ENCODE measurements at regions not wholly inside any gene's neighbourhood (a gene's known extent, or its start where the extent isn't known, plus 50 kb on each side); places are given as distances from the start of the nearest gene placed in this dataset.

DNA sequence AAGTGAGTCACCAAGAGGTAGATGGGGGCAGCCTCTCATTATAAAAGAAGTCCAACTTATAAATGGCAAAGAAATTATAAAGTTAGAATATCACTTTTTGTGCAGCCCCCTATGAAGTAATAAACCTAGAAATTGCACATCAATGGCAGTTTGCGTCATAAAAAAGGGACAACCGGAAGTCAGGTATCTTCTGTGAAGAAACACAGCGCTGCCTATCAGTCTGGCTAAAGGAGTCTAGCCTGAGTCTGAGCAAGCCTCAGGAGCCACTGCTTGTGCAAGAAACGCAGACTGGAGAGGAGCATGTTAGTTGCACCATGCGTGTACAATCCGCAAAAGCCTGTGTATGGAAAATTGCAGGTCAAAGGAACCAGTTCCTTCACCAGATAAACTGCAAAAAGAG lies 178.4 kb downstream of the ARRDC4 start:
- Mint-ChIP-seq H3K27ac (no peak overlapping the region), H3K27me3 (peaks cover 1% of the 10 kb centered on the region), H3K4me1 (peaks cover 9% of the 10 kb centered on the region), H3K36me3 (ENCODE audit: low read depth) (no peaks in the 10 kb centered on the region), H3K4me3 (no peak overlapping the region), H3K9me3 (no peaks in the 10 kb centered on the region)
- DNase-seq: no peak
- ChIA-PET POLR2A (no interaction called here), CTCF (no interaction called here)

DNA sequence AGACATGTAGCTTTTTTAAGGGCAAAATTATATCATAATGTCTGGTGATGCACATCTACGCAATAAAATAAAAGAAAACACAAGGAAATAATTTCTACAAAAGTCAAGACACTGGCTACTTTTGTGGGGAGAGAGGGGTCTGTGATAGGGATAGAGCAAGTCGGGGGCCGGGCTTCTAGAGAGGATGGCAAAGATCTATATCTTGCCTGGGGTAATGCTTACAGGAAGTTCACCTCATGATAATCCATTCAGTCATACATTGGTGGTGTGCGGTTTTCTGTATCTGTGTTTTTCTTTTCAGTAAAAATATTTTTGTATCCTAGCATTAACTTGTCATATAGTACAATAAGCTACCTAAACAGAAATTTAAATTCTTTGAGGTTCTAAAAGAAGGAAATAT lies 178.8 kb downstream of the ARRDC4 start:
- peak; percentile 8 for DNase-seq
- Mint-ChIP-seq H3K4me1 (peaks cover 9% of the 10 kb centered on the region), H3K27me3 (no peaks in the 10 kb centered on the region), H3K27ac (no peak overlapping the region), H3K9me3 (no peaks in the 10 kb centered on the region), H3K4me3 (no peak overlapping the region), H3K36me3 (ENCODE audit: low read depth) (no peaks in the 10 kb centered on the region)
- CTCF ChIA-PET: no interaction called here
- POLR2A ChIA-PET: no interaction called here

DNA sequence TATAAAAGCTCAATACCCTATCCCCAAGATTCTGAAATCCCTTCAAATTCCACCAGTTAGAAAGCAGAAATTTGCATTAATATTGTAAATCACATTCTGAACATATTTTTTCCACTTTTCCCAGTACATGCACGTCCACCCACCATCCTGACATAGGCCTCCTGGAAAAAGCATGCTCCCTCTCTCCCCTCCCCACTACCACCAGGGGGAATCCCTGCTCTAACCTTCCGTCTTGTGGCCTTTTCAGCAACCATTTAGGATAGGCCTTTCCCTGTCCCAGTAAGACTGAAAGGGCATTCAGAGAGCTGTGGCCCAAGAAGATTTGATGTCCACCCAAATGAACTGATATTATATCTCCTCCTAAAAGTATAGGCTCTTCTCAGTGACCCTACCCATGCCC lies 182.1 kb downstream of the ARRDC4 start:
- Mint-ChIP-seq H3K36me3 (ENCODE audit: low read depth) (no peaks in the 10 kb centered on the region), H3K27me3 (no peaks in the 10 kb centered on the region), H3K9me3 (no peaks in the 10 kb centered on the region), H3K4me3 (no peak overlapping the region), H3K4me1 (peaks cover 9% of the 10 kb centered on the region), H3K27ac (no peak overlapping the region)
- no peak for DNase-seq
- CTCF ChIA-PET: no interaction called here
- POLR2A ChIA-PET: no interaction called here

- POLR2A ChIA-PET: no interaction called here
These were observed 182.6 kb downstream of the ARRDC4 start for GRCh38 chr15:98143116-98143515.

GRCh38 chr15:98144388-98144787 lies 183.9 kb downstream of the ARRDC4 start:
- H3K4me3 Mint-ChIP-seq: no peak overlapping the region
- H3K9me3 Mint-ChIP-seq: no peaks in the 10 kb centered on the region
- DNase-seq: no peak
- POLR2A ChIA-PET: no interaction called here
- CTCF ChIA-PET: interaction anchor here (1.1 kb wide), 1 partner anchor 13 kb away, joined by 3 read pairs; no protein-coding TSS in a partner anchor
- H3K27me3 Mint-ChIP-seq: peaks cover 2% of the 10 kb centered on the region
- peaks cover 3% of the 10 kb centered on the region for H3K4me1 Mint-ChIP-seq
- no peak overlapping the region for H3K27ac Mint-ChIP-seq
- H3K36me3 Mint-ChIP-seq (ENCODE audit: low read depth): no peaks in the 10 kb centered on the region

More at GRCh38 chr15:98143116-98143515, 182.6 kb downstream of the ARRDC4 start:
- DNase-seq: no peak
- Mint-ChIP-seq H3K27me3 (no peaks in the 10 kb centered on the region), H3K4me3 (no peak overlapping the region), H3K27ac (no peak overlapping the region), H3K4me1 (peaks cover 9% of the 10 kb centered on the region), H3K9me3 (no peaks in the 10 kb centered on the region), H3K36me3 (ENCODE audit: low read depth) (no peaks in the 10 kb centered on the region)
- CTCF ChIA-PET: no interaction called here

- Mint-ChIP-seq H3K36me3 (ENCODE audit: low read depth) (no peaks in the 10 kb centered on the region), H3K9me3 (no peaks in the 10 kb centered on the region), H3K27ac (no peak overlapping the region), H3K4me3 (no peak overlapping the region), H3K27me3 (peaks cover 3% of the 10 kb centered on the region), H3K4me1 (no peaks in the 10 kb centered on the region)
- ChIA-PET CTCF (no interaction called here), POLR2A (no interaction called here)
- no peak for DNase-seq
These were observed 185.7 kb downstream of the ARRDC4 start for GRCh38 chr15:98146031-98146820.

- H3K4me1 Mint-ChIP-seq: no peaks in the 10 kb centered on the region
- no peak overlapping the region for H3K27ac Mint-ChIP-seq
- H3K36me3 Mint-ChIP-seq (ENCODE audit: low read depth): no peaks in the 10 kb centered on the region
- DNase-seq: no peak
- H3K27me3 Mint-ChIP-seq: peaks cover 3% of the 10 kb centered on the region
- no peaks in the 10 kb centered on the region for H3K9me3 Mint-ChIP-seq
- POLR2A ChIA-PET: no interaction called here
- CTCF ChIA-PET: no interaction called here
- no peak overlapping the region for H3K4me3 Mint-ChIP-seq
These were observed 186.9 kb downstream of the ARRDC4 start for GRCh38 chr15:98147415-98147814.

DNA sequence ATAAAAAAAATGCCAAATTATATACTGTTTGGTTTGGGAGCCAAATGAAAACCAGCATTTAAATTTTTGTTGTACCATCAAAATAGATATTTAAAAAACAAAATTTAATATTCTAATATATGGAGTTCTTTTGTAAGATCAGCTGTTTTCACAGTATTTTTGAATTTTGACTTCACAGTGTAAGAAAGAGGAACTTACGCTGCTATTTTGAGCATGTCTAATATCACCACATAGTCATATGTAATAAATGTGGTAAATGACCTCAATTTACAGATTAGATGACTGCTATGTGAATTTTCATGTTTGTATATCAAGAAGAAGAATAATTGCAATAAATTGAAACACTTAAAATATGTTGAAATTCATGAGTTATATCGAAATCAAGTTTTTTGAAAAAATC lies 189.6 kb downstream of the ARRDC4 start:
- no peak for DNase-seq
- Mint-ChIP-seq H3K27ac (no peak overlapping the region), H3K36me3 (ENCODE audit: low read depth) (no peaks in the 10 kb centered on the region), H3K4me1 (no peaks in the 10 kb centered on the region), H3K27me3 (peaks cover 9% of the 10 kb centered on the region), H3K9me3 (no peaks in the 10 kb centered on the region), H3K4me3 (no peak overlapping the region)
- CTCF ChIA-PET: no interaction called here
- POLR2A ChIA-PET: no interaction called here

- Mint-ChIP-seq H3K36me3 (ENCODE audit: low read depth) (no peaks in the 10 kb centered on the region), H3K4me3 (no peak overlapping the region), H3K27me3 (peaks cover 13% of the 10 kb centered on the region), H3K27ac (no peak overlapping the region), H3K9me3 (no peaks in the 10 kb centered on the region), H3K4me1 (no peaks in the 10 kb centered on the region)
- no peak for DNase-seq
- ChIA-PET CTCF (no interaction called here), POLR2A (no interaction called here)
These were observed 190.0 kb downstream of the ARRDC4 start for GRCh38 chr15:98150536-98150935.

DNA sequence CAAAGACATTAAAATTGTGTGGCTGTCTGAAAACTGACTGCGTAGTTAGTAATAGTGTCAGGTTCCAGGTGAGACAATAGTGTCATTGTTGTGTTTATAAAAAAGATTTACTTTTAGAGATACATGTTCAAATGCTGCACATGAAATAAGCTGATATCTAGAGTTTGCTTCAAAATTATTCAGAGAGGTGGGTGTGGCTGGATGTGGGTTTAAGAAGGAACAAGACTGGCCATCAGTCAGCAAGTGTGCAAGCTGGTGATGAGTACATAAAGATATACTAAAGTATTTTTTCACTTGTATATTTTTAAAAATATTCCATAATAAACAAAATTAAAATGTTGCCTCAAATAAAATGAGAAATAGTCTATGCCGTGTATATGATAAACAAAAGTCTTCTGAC lies 190.6 kb downstream of the ARRDC4 start:
- Mint-ChIP-seq H3K27ac (no peak overlapping the region), H3K36me3 (ENCODE audit: low read depth) (no peaks in the 10 kb centered on the region), H3K27me3 (peaks cover 15% of the 10 kb centered on the region), H3K4me1 (no peaks in the 10 kb centered on the region), H3K4me3 (no peak overlapping the region), H3K9me3 (no peaks in the 10 kb centered on the region)
- ChIA-PET CTCF (no interaction called here), POLR2A (no interaction called here)
- DNase-seq: no peak

- no peaks in the 10 kb centered on the region for H3K36me3 Mint-ChIP-seq (ENCODE audit: low read depth)
- ChIA-PET CTCF (no interaction called here), POLR2A (no interaction called here)
- DNase-seq: no peak
- H3K27ac Mint-ChIP-seq: peak overlapping the region; percentile 43
- H3K27me3 Mint-ChIP-seq: peaks cover 15% of the 10 kb centered on the region
- H3K9me3 Mint-ChIP-seq: no peaks in the 10 kb centered on the region
- no peaks in the 10 kb centered on the region for H3K4me1 Mint-ChIP-seq
- H3K4me3 Mint-ChIP-seq: no peak overlapping the region
These were observed 191.7 kb downstream of the ARRDC4 start for GRCh38 chr15:98152156-98152555.

- no peaks in the 10 kb centered on the region for H3K9me3 Mint-ChIP-seq
- peak overlapping the region; percentile 13 for H3K27ac Mint-ChIP-seq
- peaks cover 16% of the 10 kb centered on the region for H3K27me3 Mint-ChIP-seq
- CTCF ChIA-PET: no interaction called here
- DNase-seq: no peak
- H3K4me3 Mint-ChIP-seq: no peak overlapping the region
- peaks cover 13% of the 10 kb centered on the region for H3K4me1 Mint-ChIP-seq
- POLR2A ChIA-PET: no interaction called here
- H3K36me3 Mint-ChIP-seq (ENCODE audit: low read depth): no peaks in the 10 kb centered on the region
These were observed 194.4 kb downstream of the ARRDC4 start for GRCh38 chr15:98154863-98155262.

DNA sequence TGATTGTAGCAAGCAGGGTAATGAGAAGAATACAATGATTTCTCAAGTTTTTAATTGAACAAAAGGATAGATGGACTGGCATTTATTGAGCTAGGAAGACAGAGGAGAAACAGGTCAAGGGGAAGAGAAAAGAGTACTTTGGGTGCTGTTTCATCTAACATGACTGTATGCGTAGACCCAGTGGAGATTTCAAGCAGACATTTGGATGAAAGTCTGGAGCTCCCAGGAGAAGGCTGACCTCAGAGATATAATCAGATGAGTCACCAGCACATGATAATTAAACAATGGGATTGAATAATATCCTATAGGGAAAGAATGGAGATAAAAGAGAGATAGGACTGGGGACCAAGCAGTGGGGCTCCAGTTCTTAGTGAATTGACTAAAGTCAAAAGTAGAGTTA lies 194.9 kb downstream of the ARRDC4 start:
- DNase-seq: no peak
- Mint-ChIP-seq H3K4me1 (peaks cover 18% of the 10 kb centered on the region), H3K4me3 (no peak overlapping the region), H3K36me3 (ENCODE audit: low read depth) (no peaks in the 10 kb centered on the region), H3K27me3 (peaks cover 16% of the 10 kb centered on the region), H3K27ac (no peak overlapping the region), H3K9me3 (no peaks in the 10 kb centered on the region)
- ChIA-PET POLR2A (no interaction called here), CTCF (no interaction called here)

DNA sequence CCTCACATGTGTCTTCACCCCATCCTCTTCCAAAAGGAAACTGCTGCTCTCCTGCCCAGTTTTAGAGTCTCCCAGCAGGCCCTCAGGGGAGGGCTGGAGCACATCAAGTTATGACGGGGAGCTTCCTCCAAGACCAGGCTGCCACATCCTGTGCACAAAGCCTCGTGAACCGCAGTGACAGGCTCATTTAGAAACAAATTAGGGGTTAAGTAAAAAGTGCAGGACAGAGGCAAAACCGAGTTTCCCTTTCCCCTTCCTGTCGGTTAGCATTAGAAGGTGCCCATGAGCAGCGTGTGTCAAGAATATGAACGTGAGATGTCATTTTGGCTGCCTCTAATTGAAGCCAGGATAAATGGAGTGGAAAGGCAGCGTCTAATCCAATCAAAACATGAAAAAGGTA lies 199.7 kb downstream of the ARRDC4 start:
- peak; percentile 85 for DNase-seq
- H3K27me3 Mint-ChIP-seq: peaks cover 10% of the 10 kb centered on the region
- no peak overlapping the region for H3K4me3 Mint-ChIP-seq
- POLR2A ChIA-PET: no interaction called here
- H3K9me3 Mint-ChIP-seq: no peaks in the 10 kb centered on the region
- peak overlapping the region; percentile 78 for H3K27ac Mint-ChIP-seq
- H3K36me3 Mint-ChIP-seq (ENCODE audit: low read depth): no peaks in the 10 kb centered on the region
- H3K4me1 Mint-ChIP-seq: peaks cover 32% of the 10 kb centered on the region
- CTCF ChIA-PET: no interaction called here

Data from activated CD4-positive, alpha-beta T cell treated with anti-CD3 and anti-CD28 coated beads, Interleukin-2, amount 10 ng/mL, durations not matched to agents 7 days and 5 days (primary cell).